ENCODE measurements at regions not wholly inside any gene's neighbourhood (a gene's known extent, or its start where the extent isn't known, plus 50 kb on each side); places are given as distances from the start of the nearest gene placed in this dataset.
A peak's percentile ranks its signal among the peaks of the same experiment; 100 is the strongest.

- Histone ChIP-seq H3K9me3 (ENCODE audit: low read length) (no peaks in the 10 kb centered on the region; the same call in 1 of the 2 replicates), H3K4me2 (ENCODE audit: low read length) (no peak overlapping the region), H3K4me3 (ENCODE audit: low read depth, low read length, poor library complexity, severe bottlenecking) (no peak overlapping the region), H3F3A (ENCODE audit: insufficient read depth, low read length) (no peaks in the 10 kb centered on the region), H3K36me3 (ENCODE audit: insufficient read depth, low read length) (no peaks in the 10 kb centered on the region), H3K27ac (ENCODE audit: low read depth, low read length, poor library complexity, severe bottlenecking) (no peak overlapping the region), H3K27me3 (ENCODE audit: insufficient read depth, low read length) (no peaks in the 10 kb centered on the region), H3K9ac (ENCODE audit: low read length) (no peak overlapping the region), H2AFZ (ENCODE audit: low read length) (no peak overlapping the region), H4K20me1 (ENCODE audit: insufficient read depth, low read length) (no peaks in the 10 kb centered on the region), H3K79me2 (ENCODE audit: insufficient read depth, low read length) (no peaks in the 10 kb centered on the region), H3K9me2 (ENCODE audit: low read depth, low read length) (no peaks in the 10 kb centered on the region), H3K4me1 (ENCODE audit: insufficient read depth, low read length, severe bottlenecking) (no peaks in the 10 kb centered on the region)
- TF ChIP-seq CTCF (IDR thresholded peaks at IDR 0.05; ENCODE audit: low read length) (no peak), EZH2 (IDR thresholded peaks at IDR 0.05; ENCODE audit: borderline replicate concordance, low read length) (no peak)
Observed at GRCh38 chr3:137343283-137343682, 385.5 kb downstream of the IL20RB start.

DNA sequence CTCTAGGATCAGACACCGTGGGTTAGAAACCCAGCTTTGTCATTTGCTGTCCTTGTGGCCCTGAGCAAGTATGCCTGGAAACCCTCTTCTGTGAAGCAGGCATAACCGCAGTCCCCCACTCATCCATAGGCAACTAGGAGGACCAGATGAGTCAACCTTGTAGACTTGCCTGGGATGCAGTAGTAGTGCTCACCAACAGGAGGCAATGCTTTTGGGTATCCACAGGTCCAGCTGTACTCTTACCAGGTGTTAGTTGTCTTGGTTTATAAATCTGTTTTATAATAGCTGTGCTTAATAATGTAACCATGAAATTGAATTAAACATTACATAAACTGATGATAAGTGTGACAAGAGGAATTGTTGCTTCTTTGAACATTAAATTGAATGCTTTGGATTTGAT is 389.3 kb downstream of the IL20RB start:
- H3K4me3 ChIP-seq (ENCODE audit: low read depth, low read length, poor library complexity, severe bottlenecking): no peak overlapping the region
- peak; percentile 7; the same call in 1 of the 2 replicates for TF ChIP-seq CTCF (IDR thresholded peaks at IDR 0.05; ENCODE audit: low read length)
- no peak for TF ChIP-seq EZH2 (IDR thresholded peaks at IDR 0.05; ENCODE audit: borderline replicate concordance, low read length)
- no peaks in the 10 kb centered on the region for H3K79me2 ChIP-seq (ENCODE audit: insufficient read depth, low read length)
- no peak overlapping the region for H3K4me2 ChIP-seq (ENCODE audit: low read length)
- H3F3A ChIP-seq (ENCODE audit: insufficient read depth, low read length): no peaks in the 10 kb centered on the region
- H3K9me2 ChIP-seq (ENCODE audit: low read depth, low read length): no peaks in the 10 kb centered on the region; the same call in 1 of the 2 replicates
- no peaks in the 10 kb centered on the region for H3K27me3 ChIP-seq (ENCODE audit: insufficient read depth, low read length)
- no peaks in the 10 kb centered on the region for H3K36me3 ChIP-seq (ENCODE audit: insufficient read depth, low read length)
- H3K9ac ChIP-seq (ENCODE audit: low read length): no peak overlapping the region
- no peak overlapping the region for H2AFZ ChIP-seq (ENCODE audit: low read length)
- H4K20me1 ChIP-seq (ENCODE audit: insufficient read depth, low read length): no peaks in the 10 kb centered on the region
- H3K4me1 ChIP-seq (ENCODE audit: insufficient read depth, low read length, severe bottlenecking): no peaks in the 10 kb centered on the region
- H3K9me3 ChIP-seq (ENCODE audit: low read length): no peaks in the 10 kb centered on the region
- H3K27ac ChIP-seq (ENCODE audit: low read depth, low read length, poor library complexity, severe bottlenecking): no peak overlapping the region

- Histone ChIP-seq H3F3A (ENCODE audit: insufficient read depth, low read length) (no peaks in the 10 kb centered on the region), H3K4me2 (ENCODE audit: low read length) (no peak overlapping the region), H3K9ac (ENCODE audit: low read length) (no peak overlapping the region), H3K9me2 (ENCODE audit: low read depth, low read length) (no peaks in the 10 kb centered on the region; the same call in 1 of the 2 replicates), H3K79me2 (ENCODE audit: insufficient read depth, low read length) (no peaks in the 10 kb centered on the region), H3K4me1 (ENCODE audit: insufficient read depth, low read length, severe bottlenecking) (no peaks in the 10 kb centered on the region), H2AFZ (ENCODE audit: low read length) (no peak overlapping the region), H3K27ac (ENCODE audit: low read depth, low read length, poor library complexity, severe bottlenecking) (no peak overlapping the region), H3K9me3 (ENCODE audit: low read length) (no peaks in the 10 kb centered on the region), H4K20me1 (ENCODE audit: insufficient read depth, low read length) (no peaks in the 10 kb centered on the region), H3K36me3 (ENCODE audit: insufficient read depth, low read length) (no peaks in the 10 kb centered on the region), H3K4me3 (ENCODE audit: low read depth, low read length, poor library complexity, severe bottlenecking) (no peak overlapping the region), H3K27me3 (ENCODE audit: insufficient read depth, low read length) (no peaks in the 10 kb centered on the region)
- TF ChIP-seq CTCF (IDR thresholded peaks at IDR 0.05; ENCODE audit: low read length) (no peak), EZH2 (IDR thresholded peaks at IDR 0.05; ENCODE audit: borderline replicate concordance, low read length) (no peak)
Observed at GRCh38 chr3:137347817-137348368, 390.1 kb downstream of the IL20RB start.

Measured in OCI-LY1 (cell line).